Endodermal cell (in vitro differentiated cells): ENCODE measurements at regions not wholly inside any gene's neighbourhood (a gene's known extent, or its start where the extent isn't known, plus 50 kb on each side); places are given as distances from the start of the nearest gene placed in this dataset.

Source experiments
- DNase-seq: peaks from one replicate; pipeline ENCODE4 v3.0.0-alpha.2; 2017
- H3K27ac ChIP-seq: 2 replicates; pipeline ENCODE4 v1.5.1; 2013; ENCODE audit warnings: mild to moderate bottlenecking, low read depth, low read length, moderate library complexity
- H3K27me3 ChIP-seq: 2 replicates; pipeline ENCODE4 v1.6.1; 2013; ENCODE audit warnings: mild to moderate bottlenecking, low read length, moderate library complexity; ENCODE audit not compliant: insufficient read depth, control insufficient read depth, poor library complexity, severe bottlenecking
- H3K36me3 ChIP-seq: 2 replicates; pipeline ENCODE4 v1.7.0; 2013; ENCODE audit warnings: mild to moderate bottlenecking, low read length, moderate library complexity; ENCODE audit not compliant: control insufficient read depth, insufficient read depth
- H3K4me1 ChIP-seq: one replicate; pipeline ENCODE4 v1.7.0; 2013; ENCODE audit warnings: low read length; ENCODE audit not compliant: control insufficient read depth, insufficient read depth
- H3K4me3 ChIP-seq: 2 replicates; pipeline ENCODE4 v1.5.1; 2013; ENCODE audit warnings: mild to moderate bottlenecking, low read length, moderate library complexity
- H3K9ac ChIP-seq: 2 replicates; pipeline ENCODE4 v1.6.1; 2013; ENCODE audit warnings: mild to moderate bottlenecking, low read length, moderate library complexity; ENCODE audit not compliant: poor library complexity, severe bottlenecking; ENCODE audit errors: extremely low read depth
- H3K9me3 ChIP-seq: 2 replicates; pipeline ENCODE4 v1.6.1; 2013; ENCODE audit warnings: mild to moderate bottlenecking, low read length, moderate library complexity; ENCODE audit not compliant: control insufficient read depth
- H3K27ac Mint-ChIP-seq: 2 replicates; pipeline ENCODE4 v1.8.0; 2020; ENCODE audit warnings: mixed read lengths
- H3K27me3 Mint-ChIP-seq: 2 replicates; pipeline ENCODE4 v1.8.0; 2021; ENCODE audit warnings: mild to moderate bottlenecking, mixed read lengths; ENCODE audit not compliant: insufficient read depth
- H3K36me3 Mint-ChIP-seq: 2 replicates; pipeline ENCODE4 v1.8.0; 2020; ENCODE audit warnings: low read depth, mixed read lengths
- H3K4me1 Mint-ChIP-seq: 2 replicates; pipeline ENCODE4 v1.8.0; 2020; ENCODE audit warnings: mixed read lengths
- H3K4me3 Mint-ChIP-seq: 2 replicates; pipeline ENCODE4 v1.8.0; 2020; ENCODE audit warnings: mild to moderate bottlenecking, moderate library complexity, mixed read lengths
- H3K9me3 Mint-ChIP-seq: 2 replicates; pipeline ENCODE4 v1.8.0; 2020; ENCODE audit warnings: mild to moderate bottlenecking, mixed read lengths
- CTCF ChIP-seq: fragments of 200-600 bp; sonication (generic); conservative IDR thresholded peaks from 2 replicates; pipeline ENCODE4 v1.5.0; 2021; ENCODE audit warnings: antibody characterized with exemption, mild to moderate bottlenecking
- WGBS, 2 experiments: methylation state at CpG; one replicate each; pipeline versions ENCODE4 v1.1.5 to v1.1.7; 2013; ENCODE audit warnings: missing lambda C conversion rate in 2 of 2, mixed read lengths in 1 of 2; ENCODE audit not compliant: insufficient coverage in 1 of 2, insufficient read length in 1 of 2; 5-methylcytosine and 5-hydroxymethylcytosine counted together

GRCh38 chr6:55925292-55925691, 49.9 kb upstream of the BMP5 start:
- Mint-ChIP-seq H3K4me1 (no peaks in the 10 kb centered on the region), H3K27me3 (no peaks in the 10 kb centered on the region), H3K36me3 (no peaks in the 10 kb centered on the region), H3K27ac (no peak overlapping the region), H3K9me3 (no peaks in the 10 kb centered on the region), H3K4me3 (no peak overlapping the region)
- Histone ChIP-seq H3K4me3 (no peak overlapping the region), H3K27me3 (no peaks in the 10 kb centered on the region), H3K4me1 (no peaks in the 10 kb centered on the region), H3K36me3 (no peaks in the 10 kb centered on the region), H3K9me3 (no peaks in the 10 kb centered on the region), H3K9ac (no peak overlapping the region), H3K27ac (no peak overlapping the region)
- TF ChIP-seq CTCF = no peak
- WGBS, 2 experiments = 100% methylated on average over 1 of the region's 1 CpG; no CpG with 5 or more reads in 1 of the 2 experiments
- no peak for DNase-seq
